ENCODE measurements at regions not wholly inside any gene's neighbourhood (a gene's known extent, or its start where the extent isn't known, plus 50 kb on each side); places are given as distances from the start of the nearest gene placed in this dataset.
A peak's percentile ranks its signal among the peaks of the same experiment; 100 is the strongest.

GRCh38 chr17:13212860-13213259 is 195.0 kb upstream of the ELAC2 start:
- ATAC-seq (no peak), DNase-seq (no peak)
- Histone ChIP-seq H4K20me1 (ENCODE audit: low read length) (no peaks in the 10 kb centered on the region), H3K9ac (ENCODE audit: low read length) (no peak overlapping the region), H3K27ac (ENCODE audit: low read length) (no peak overlapping the region), H3K9me3 (ENCODE audit: low read length) (no peaks in the 10 kb centered on the region), H3K4me1 (ENCODE audit: insufficient read depth, low read length) (no peaks in the 10 kb centered on the region), H3F3A (ENCODE audit: low read length, unreplicated experiment) (no peaks in the 10 kb centered on the region), H3K9me2 (replicated peaks; ENCODE audit: low read length) (no peaks in the 10 kb centered on the region), H2AFZ (ENCODE audit: low read length) (no peak overlapping the region), H3K79me2 (ENCODE audit: low read length) (no peaks in the 10 kb centered on the region), H3K4me3 (ENCODE audit: low read length) (no peak overlapping the region), H3K27me3 (ENCODE audit: low read length) (no peaks in the 10 kb centered on the region), H3K4me2 (ENCODE audit: low read length) (no peak overlapping the region), H3K36me3 (ENCODE audit: low read depth, low read length) (no peaks in the 10 kb centered on the region)
- TF ChIP-seq EZH2phosphoT487 (IDR thresholded peaks at IDR 0.05; ENCODE audit: borderline replicate concordance, low read length) (no peak), EZH2 (IDR thresholded peaks at IDR 0.05; ENCODE audit: low read length, unreplicated experiment) (no peak), CTCF (conservative IDR thresholded peaks at IDR 0.05; ENCODE audit: low read depth, low read length) (no peak)
- CTCF ChIA-PET: no interaction called here
- POLR2A ChIA-PET (ENCODE audit: unreplicated experiment): no interaction called here
- no TSS peak for BruUV-seq (replicated peaks)
- intact Hi-C loops (cut with micrococcal nuclease): no loop called here

GRCh38 chr17:13209081-13209480 is 191.3 kb upstream of the ELAC2 start:
- no TSS peak for BruUV-seq (replicated peaks)
- CTCF ChIA-PET: no interaction called here

More at GRCh38 chr17:13209081-13209480, 191.3 kb upstream of the ELAC2 start:
- H3K27me3 ChIP-seq (ENCODE audit: low read length): peaks cover 10% of the 10 kb centered on the region; the same call in 1 of the 2 replicates
- H3K9me2 ChIP-seq (replicated peaks; ENCODE audit: low read length): no peaks in the 10 kb centered on the region
- H3F3A ChIP-seq (ENCODE audit: low read length, unreplicated experiment): no peaks in the 10 kb centered on the region
- POLR2A ChIA-PET (ENCODE audit: unreplicated experiment): no interaction called here
- ATAC-seq (no peak), DNase-seq (peak; percentile 11)
- H2AFZ ChIP-seq (ENCODE audit: low read length): no peak overlapping the region
- H4K20me1 ChIP-seq (ENCODE audit: low read length): no peaks in the 10 kb centered on the region
- H3K4me3 ChIP-seq (ENCODE audit: low read length): no peak overlapping the region
- H3K9me3 ChIP-seq (ENCODE audit: low read length): no peaks in the 10 kb centered on the region
- no peaks in the 10 kb centered on the region for H3K4me1 ChIP-seq (ENCODE audit: insufficient read depth, low read length)
- intact Hi-C loops (cut with micrococcal nuclease): no loop called here
- no peak overlapping the region for H3K4me2 ChIP-seq (ENCODE audit: low read length)
- no peaks in the 10 kb centered on the region for H3K36me3 ChIP-seq (ENCODE audit: low read depth, low read length)
- TF ChIP-seq EZH2phosphoT487 (IDR thresholded peaks at IDR 0.05; ENCODE audit: borderline replicate concordance, low read length): no peak
- no peak for TF ChIP-seq CTCF (conservative IDR thresholded peaks at IDR 0.05; ENCODE audit: low read depth, low read length)
- TF ChIP-seq EZH2 (IDR thresholded peaks at IDR 0.05; ENCODE audit: low read length, unreplicated experiment): no peak
- no peak overlapping the region for H3K9ac ChIP-seq (ENCODE audit: low read length)
- no peaks in the 10 kb centered on the region for H3K79me2 ChIP-seq (ENCODE audit: low read length)
- no peak overlapping the region for H3K27ac ChIP-seq (ENCODE audit: low read length)
